Heart left ventricle (tissue), 13 donors: ENCODE measurements at regions not wholly inside any gene's neighbourhood (a gene's known extent, or its start where the extent isn't known, plus 50 kb on each side); places are given as distances from the start of the nearest gene placed in this dataset.

Experiments
- POLR2A ChIP-seq, 2 donors: fragments of 450-650 bp; IDR thresholded peaks; one replicate each; pipeline ENCODE4 v1.6.1; 2017; ENCODE audit warnings: antibody characterized with exemption in 2 of 2, mild to moderate bottlenecking in 2 of 2, moderate library complexity in 2 of 2
- TF ChIP-seq, protein P1 (sequence below), 12 donors: fragments of 200-600 bp; sonication (generic) in 4 of 12; IDR thresholded peaks; one replicate each; pipeline versions ENCODE4 v1.5.0 to v1.8.0; 2018 to 2022; ENCODE audit warnings: antibody characterized with exemption in 12 of 12, mild to moderate bottlenecking in 5 of 12
- donor health status: ischemic (EF 13 %, LVEDD 7.1; RV severe dilation, severe dysfunction).
- donor health status: DM: no; HTN: yes; CAD: no.
- donor health status: DM: no; HTN: no; CAD: no.
- donor health status: ischemic (EF 25% LVEDD 6.9; RV normal size, moderate dysfunction).
- donor health status: ischemic (EF 25% LVEDD 5.7; RV mildly dilated, moderate dysfunction).
- donor health status: ischemic (EF 35%, LVEDD 5.7; RV mildly dilated, moderate dysfunction).
- donor health status: nonischemic (EF 11% LVEDD 7.7; RV severe dilation, severe dysfunction).
- donor health status: DM: yes; HTN: yes; CAD: no.
- donor health status: PGD.
- donor health status: ischemic (EF 29% LVEDD 5.4; RV normal size, mild dysfunction).
- donor health status: nonischemic (EF 23%, LVEDD 6.1; RV moderate dilation, normal function).

DNA sequence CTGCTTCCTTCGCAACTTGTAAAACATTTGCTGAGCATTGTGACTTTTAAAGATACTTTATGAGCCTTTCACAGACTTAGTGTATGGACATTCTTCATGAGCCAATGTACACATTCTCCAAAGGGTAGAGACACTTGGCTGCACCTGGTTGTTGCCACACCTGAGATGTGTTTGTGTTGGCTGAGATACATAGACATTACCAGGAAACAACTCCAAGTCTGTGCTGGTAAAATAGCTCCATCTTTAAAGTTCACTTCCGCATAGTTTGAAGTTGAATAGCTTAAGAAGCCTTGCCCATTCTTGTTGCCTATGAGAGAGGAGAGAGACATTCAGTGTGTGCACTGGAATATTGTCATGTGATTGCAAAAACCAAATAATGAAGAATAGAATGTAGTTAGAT lies 538.3 kb upstream of the AMELY start:
- TF ChIP-seq, protein P1, sequence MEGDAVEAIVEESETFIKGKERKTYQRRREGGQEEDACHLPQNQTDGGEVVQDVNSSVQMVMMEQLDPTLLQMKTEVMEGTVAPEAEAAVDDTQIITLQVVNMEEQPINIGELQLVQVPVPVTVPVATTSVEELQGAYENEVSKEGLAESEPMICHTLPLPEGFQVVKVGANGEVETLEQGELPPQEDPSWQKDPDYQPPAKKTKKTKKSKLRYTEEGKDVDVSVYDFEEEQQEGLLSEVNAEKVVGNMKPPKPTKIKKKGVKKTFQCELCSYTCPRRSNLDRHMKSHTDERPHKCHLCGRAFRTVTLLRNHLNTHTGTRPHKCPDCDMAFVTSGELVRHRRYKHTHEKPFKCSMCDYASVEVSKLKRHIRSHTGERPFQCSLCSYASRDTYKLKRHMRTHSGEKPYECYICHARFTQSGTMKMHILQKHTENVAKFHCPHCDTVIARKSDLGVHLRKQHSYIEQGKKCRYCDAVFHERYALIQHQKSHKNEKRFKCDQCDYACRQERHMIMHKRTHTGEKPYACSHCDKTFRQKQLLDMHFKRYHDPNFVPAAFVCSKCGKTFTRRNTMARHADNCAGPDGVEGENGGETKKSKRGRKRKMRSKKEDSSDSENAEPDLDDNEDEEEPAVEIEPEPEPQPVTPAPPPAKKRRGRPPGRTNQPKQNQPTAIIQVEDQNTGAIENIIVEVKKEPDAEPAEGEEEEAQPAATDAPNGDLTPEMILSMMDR (IDR thresholded peaks at IDR 0.05), result no peak
- no peak for TF ChIP-seq POLR2A (IDR thresholded peaks at IDR 0.05)
